ENCODE measurements at regions not wholly inside any gene's neighbourhood (a gene's known extent, or its start where the extent isn't known, plus 50 kb on each side); places are given as distances from the start of the nearest gene placed in this dataset.
"Not testable (repeated sequence)": the region's sequence is repeated elsewhere in the genome, so short reads cannot be mapped to it uniquely, and the experiment has no call there.

GRCh38 chr4:19197838-19198237, 1053.9 kb upstream of the SLIT2 start:
- TF ChIP-seq CREM (IDR thresholded peaks at IDR 0.05; ENCODE audit: low read depth); RBBP5 (conservative IDR thresholded peaks at IDR 0.05); CEBPB (IDR thresholded peaks at IDR 0.05; ENCODE audit: borderline replicate concordance in 1 of 2, low read depth in 2 of 2, low read length in 2 of 2); SMAD1 (IDR thresholded peaks at IDR 0.05; ENCODE audit: low read depth, partially characterized antibody); EZH2 (IDR thresholded peaks at IDR 0.05; ENCODE audit: borderline replicate concordance, control insufficient read depth, low read depth, low read length); POLR2AphosphoS5 (IDR thresholded peaks at IDR 0.05; ENCODE audit: low read length); MAX (IDR thresholded peaks at IDR 0.05; ENCODE audit: low read depth, low read length); MXI1 (IDR thresholded peaks at IDR 0.05; ENCODE audit: low read depth, low read length): not testable (repeated sequence)

Measured in GM12878 (cell line).